SK-N-SH (cell line): ENCODE measurements at regions not wholly inside any gene's neighbourhood (a gene's known extent, or its start where the extent isn't known, plus 50 kb on each side); places are given as distances from the start of the nearest gene placed in this dataset.

ENCODE experiments used
- CTCF ChIA-PET: fragments of 300-600, 350-600 bp; formaldehyde crosslinking; extraction: SDS; loops from one replicate; lab custom pipeline; 2021; lab: Yijun Ruan, JAX
- POLR2A ChIA-PET: fragments of 350-600 bp; sonication (Branson Sonifier 250); formaldehyde crosslinking; extraction: SDS; loops from one replicate; lab custom pipeline; 2020; ENCODE audit warnings: antibody characterized with exemption, inconsistent platforms; lab: Yijun Ruan, JAX
- DNase-seq: peaks from one replicate; pipeline ENCODE4 v3.0.0; 2012
- H2AFZ ChIP-seq: fragments of 200-600 bp; sonication (generic); 2 replicates; pipeline ENCODE4 v1.8.1; 2016; ENCODE audit warnings: antibody characterized with exemption, mild to moderate bottlenecking, low read depth
- H3F3A ChIP-seq: fragments of 200-600 bp; sonication (generic); replicated peaks from 2 replicates; pipeline ENCODE3; 2016; ENCODE audit warnings: antibody characterized with exemption, mild to moderate bottlenecking; ENCODE audit not compliant: insufficient read depth
- H3K27ac ChIP-seq, 2 experiments: fragments of 200-500 bp in 1 of 2; fragments of 200-600 bp in 1 of 2; sonication (Bioruptor generic) in 1 of 2; sonication (generic), shearing (Covaris generic) in 1 of 2; 2 replicates each; pipeline versions ENCODE4 v1.5.1 to v1.6.1; 2014 to 2016; ENCODE audit warnings: low read depth in 2 of 2, inconsistent platforms in 1 of 2, low read length in 1 of 2, mild to moderate bottlenecking in 1 of 2, mixed read lengths in 1 of 2
- H3K27me3 ChIP-seq: fragments of 200-600 bp; sonication (generic), shearing (Covaris generic); 2 replicates; pipeline ENCODE4 v1.6.1; 2016; ENCODE audit warnings: mixed run types; ENCODE audit not compliant: insufficient read depth
- H3K36me3 ChIP-seq, 2 experiments: fragments of 200-500 bp in 1 of 2; fragments of 200-600 bp in 1 of 2; sonication (Bioruptor generic) in 1 of 2; sonication (generic) in 1 of 2; replicated peaks in 1 of 2; 2 replicates each; pipeline versions ENCODE3 to v1.5.1; 2014 to 2016; ENCODE audit warnings: low read length in 1 of 2, mild to moderate bottlenecking in 1 of 2; ENCODE audit not compliant: insufficient read depth in 2 of 2, control insufficient read depth in 1 of 2
- H3K4me1 ChIP-seq, 2 experiments: fragments of 200-500 bp in 1 of 2; fragments of 200-600 bp in 1 of 2; sonication (Bioruptor generic) in 1 of 2; sonication (generic), shearing (Covaris generic) in 1 of 2; 2 replicates each; pipeline versions ENCODE4 v1.5.1 to v1.6.1; 2014 to 2016; ENCODE audit warnings: low read depth in 1 of 2, low read length in 1 of 2, mixed run types in 1 of 2; ENCODE audit not compliant: insufficient read depth in 2 of 2, control insufficient read depth in 1 of 2
- H3K4me2 ChIP-seq: fragments of 200-600 bp; sonication (generic), shearing (Covaris generic); 2 replicates; pipeline ENCODE4 v1.6.1; 2017; ENCODE audit warnings: mixed run types
- H3K4me3 ChIP-seq, 2 experiments: fragments of 200-500 bp in 1 of 2; fragments of 200-600 bp in 1 of 2; sonication (Bioruptor generic) in 1 of 2; sonication (generic), shearing (Covaris generic) in 1 of 2; 2 replicates each; pipeline versions ENCODE4 v1.5.1 to v1.8.1; 2014 to 2016; ENCODE audit warnings: low read depth in 2 of 2, inconsistent platforms in 1 of 2, low read length in 1 of 2, mild to moderate bottlenecking in 1 of 2, mixed read lengths in 1 of 2, moderate library complexity in 1 of 2
- H3K79me2 ChIP-seq: fragments of 200-600 bp; sonication (generic); 2 replicates; pipeline ENCODE4 v1.8.1; 2017; ENCODE audit warnings: mild to moderate bottlenecking; ENCODE audit not compliant: insufficient read depth
- H3K9ac ChIP-seq: fragments of 200-600 bp; sonication (generic); 2 replicates; pipeline ENCODE4 v1.6.1; 2017; ENCODE audit warnings: mixed run types
- H3K9me2 ChIP-seq: fragments of 200-600 bp; sonication (generic); 2 replicates; pipeline ENCODE4 v1.6.1; 2017; ENCODE audit warnings: mixed run types
- H3K9me3 ChIP-seq: fragments of 200-600 bp; sonication (generic); 2 replicates; pipeline ENCODE4 v1.6.1; 2017; ENCODE audit warnings: mixed run types, mild to moderate bottlenecking, moderate library complexity
- H4K20me1 ChIP-seq: fragments of 200-600 bp; sonication (generic); 2 replicates; pipeline ENCODE4 v1.6.1; 2017; ENCODE audit warnings: mild to moderate bottlenecking, mixed run types; ENCODE audit not compliant: insufficient read depth
- EZH2phosphoT487 ChIP-seq: fragments of 200-600 bp; sonication (generic); IDR thresholded peaks from 2 replicates; pipeline ENCODE4 v1.6.1; 2017; ENCODE audit warnings: low read depth, mixed run types, mild to moderate bottlenecking, antibody characterized with exemption, moderate library complexity, borderline replicate concordance
- FOXJ3 ChIP-seq: sonication (generic); formaldehyde crosslinking; IDR thresholded peaks from 2 replicates; pipeline ENCODE4 v1.5.1; 2020; ENCODE audit warnings: mild to moderate bottlenecking, missing genetic modification reagents
- FOXM1 ChIP-seq: IDR thresholded peaks from 2 replicates; pipeline ENCODE4 v1.4.0; 2012; ENCODE audit warnings: low read depth, mild to moderate bottlenecking
- GATA2 ChIP-seq: sonication (generic); formaldehyde crosslinking; IDR thresholded peaks from 2 replicates; pipeline ENCODE4 v1.5.0; 2020; ENCODE audit warnings: mild to moderate bottlenecking, missing genetic modification reagents
- MAX ChIP-seq: IDR thresholded peaks from 2 replicates; pipeline ENCODE4 v1.4.0; 2012; ENCODE audit warnings: low read depth
- NFIC ChIP-seq: IDR thresholded peaks from 2 replicates; pipeline ENCODE4 v1.4.0; 2012; ENCODE audit warnings: borderline replicate concordance
- NRF1 ChIP-seq: IDR thresholded peaks from 2 replicates; pipeline ENCODE4 v1.6.1; 2012; ENCODE audit warnings: low read depth, mild to moderate bottlenecking, low read length
- PBX3 ChIP-seq: IDR thresholded peaks from 2 replicates; pipeline ENCODE4; 2012
- POLR2AphosphoS5 ChIP-seq: IDR thresholded peaks from 2 replicates; pipeline ENCODE4 v1.6.1; 2012; ENCODE audit warnings: low read depth, low read length
- RCOR1 ChIP-seq: fragments of 150-350 bp; IDR thresholded peaks from 2 replicates; pipeline ENCODE4 v1.6.1; 2017; ENCODE audit warnings: antibody characterized with exemption, low read length
- REST ChIP-seq: IDR thresholded peaks from 2 replicates; pipeline ENCODE4 v1.6.1; 2012; ENCODE audit warnings: mild to moderate bottlenecking, low read depth, low read length, moderate library complexity
- RFX5 ChIP-seq: IDR thresholded peaks from 2 replicates; pipeline ENCODE4 v1.6.1; 2012; ENCODE audit warnings: mild to moderate bottlenecking, improper control_type of control experiment, low read length
- TAF1 ChIP-seq: IDR thresholded peaks from 2 replicates; pipeline ENCODE4 v1.6.1; 2012; ENCODE audit warnings: low read depth, mild to moderate bottlenecking, low read length, moderate library complexity, borderline replicate concordance
- USF1 ChIP-seq: IDR thresholded peaks from 2 replicates; pipeline ENCODE4 v1.4.0; 2012; ENCODE audit warnings: low read depth, borderline replicate concordance
- WGBS: methylation state at CpG from one replicate; pipeline ENCODE4 v1.1.6; 2017; ENCODE audit warnings: low lambda C conversion rate; 5-methylcytosine and 5-hydroxymethylcytosine counted together

GRCh38 chrX:127466211-127466610 is 586.0 kb downstream of the ACTRT1 start:
- ChIA-PET CTCF (no interaction called here), POLR2A (no interaction called here)
- Histone ChIP-seq H3F3A (no peaks in the 10 kb centered on the region), H3K9ac (no peak overlapping the region), H3K36me3 (no peaks in the 10 kb centered on the region), H2AFZ (no peak overlapping the region), H3K4me1 (no peaks in the 10 kb centered on the region), H3K27me3 (no peaks in the 10 kb centered on the region), H3K4me3 (no peak overlapping the region), H3K9me3 (no peaks in the 10 kb centered on the region; the same call in 1 of the 2 replicates), H3K27ac (no peak overlapping the region), H3K79me2 (no peaks in the 10 kb centered on the region), H4K20me1 (no peaks in the 10 kb centered on the region), H3K9me2 (no peaks in the 10 kb centered on the region), H3K4me2 (no peak overlapping the region)
- TF ChIP-seq USF1, result no peak
- TF ChIP-seq FOXJ3, result no peak
- TF ChIP-seq POLR2AphosphoS5, result no peak
- no peak for TF ChIP-seq RFX5
- TF ChIP-seq NFIC, result no peak
- no peak for TF ChIP-seq MAX
- no peak for TF ChIP-seq PBX3
- no peak for TF ChIP-seq REST
- no peak for TF ChIP-seq NRF1
- no peak for TF ChIP-seq EZH2phosphoT487
- no peak for TF ChIP-seq RCOR1
- no peak for TF ChIP-seq FOXM1
- no peak for TF ChIP-seq GATA2 (CRISPR knock-in tag)
- no peak for DNase-seq

GRCh38 chrX:127459790-127460189 is 592.4 kb downstream of the ACTRT1 start:
- no peaks in the 10 kb centered on the region for H3K4me1 ChIP-seq
- H3K4me2 ChIP-seq, result no peak overlapping the region
- H3K27me3 ChIP-seq, result no peaks in the 10 kb centered on the region
- H3K27ac ChIP-seq, result no peak overlapping the region
- H3K9me3 ChIP-seq, result no peaks in the 10 kb centered on the region
- H3K9ac ChIP-seq, result no peak overlapping the region
- H2AFZ ChIP-seq, result no peak overlapping the region
- H3K4me3 ChIP-seq, result no peak overlapping the region
- ChIA-PET CTCF (interaction anchor here (0.6 kb wide), 1 partner anchor 1392 kb away, joined by 3 read pairs; no protein-coding TSS in a partner anchor), POLR2A (no interaction called here)
- no peaks in the 10 kb centered on the region for H3F3A ChIP-seq
- 0% methylated on average over 4 of the region's 4 CpGs for WGBS
- H3K79me2 ChIP-seq, result no peaks in the 10 kb centered on the region
- no peaks in the 10 kb centered on the region for H3K36me3 ChIP-seq
- DNase-seq, result no peak
- TF ChIP-seq TAF1, result no peak
- H3K9me2 ChIP-seq, result no peaks in the 10 kb centered on the region; the same call in 1 of the 2 replicates
- no peaks in the 10 kb centered on the region for H4K20me1 ChIP-seq
